ENCODE measurements at regions not wholly inside any gene's neighbourhood (a gene's known extent, or its start where the extent isn't known, plus 50 kb on each side); places are given as distances from the start of the nearest gene placed in this dataset.

DNA sequence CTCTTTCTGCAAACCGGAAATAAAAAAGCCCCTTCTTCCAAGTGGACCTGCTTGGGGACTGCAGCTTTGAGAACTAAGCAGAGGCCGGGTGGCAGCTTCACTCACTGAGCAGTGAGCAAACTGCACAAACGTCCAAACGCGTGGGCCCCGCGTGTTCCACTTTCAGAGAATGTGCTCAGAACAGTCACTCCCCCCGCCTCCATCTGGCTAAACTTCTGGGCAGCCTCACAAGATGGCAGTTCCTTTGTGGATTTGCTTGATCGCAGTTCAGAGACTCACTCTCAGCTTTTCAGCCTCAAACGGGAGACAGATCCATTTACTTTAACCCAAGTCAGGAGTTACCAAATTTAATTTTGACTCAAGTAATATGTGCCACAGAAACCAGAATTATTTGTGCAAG lies 216.6 kb downstream of the TLE1 start (continued):
- TF ChIP-seq, protein P1, sequence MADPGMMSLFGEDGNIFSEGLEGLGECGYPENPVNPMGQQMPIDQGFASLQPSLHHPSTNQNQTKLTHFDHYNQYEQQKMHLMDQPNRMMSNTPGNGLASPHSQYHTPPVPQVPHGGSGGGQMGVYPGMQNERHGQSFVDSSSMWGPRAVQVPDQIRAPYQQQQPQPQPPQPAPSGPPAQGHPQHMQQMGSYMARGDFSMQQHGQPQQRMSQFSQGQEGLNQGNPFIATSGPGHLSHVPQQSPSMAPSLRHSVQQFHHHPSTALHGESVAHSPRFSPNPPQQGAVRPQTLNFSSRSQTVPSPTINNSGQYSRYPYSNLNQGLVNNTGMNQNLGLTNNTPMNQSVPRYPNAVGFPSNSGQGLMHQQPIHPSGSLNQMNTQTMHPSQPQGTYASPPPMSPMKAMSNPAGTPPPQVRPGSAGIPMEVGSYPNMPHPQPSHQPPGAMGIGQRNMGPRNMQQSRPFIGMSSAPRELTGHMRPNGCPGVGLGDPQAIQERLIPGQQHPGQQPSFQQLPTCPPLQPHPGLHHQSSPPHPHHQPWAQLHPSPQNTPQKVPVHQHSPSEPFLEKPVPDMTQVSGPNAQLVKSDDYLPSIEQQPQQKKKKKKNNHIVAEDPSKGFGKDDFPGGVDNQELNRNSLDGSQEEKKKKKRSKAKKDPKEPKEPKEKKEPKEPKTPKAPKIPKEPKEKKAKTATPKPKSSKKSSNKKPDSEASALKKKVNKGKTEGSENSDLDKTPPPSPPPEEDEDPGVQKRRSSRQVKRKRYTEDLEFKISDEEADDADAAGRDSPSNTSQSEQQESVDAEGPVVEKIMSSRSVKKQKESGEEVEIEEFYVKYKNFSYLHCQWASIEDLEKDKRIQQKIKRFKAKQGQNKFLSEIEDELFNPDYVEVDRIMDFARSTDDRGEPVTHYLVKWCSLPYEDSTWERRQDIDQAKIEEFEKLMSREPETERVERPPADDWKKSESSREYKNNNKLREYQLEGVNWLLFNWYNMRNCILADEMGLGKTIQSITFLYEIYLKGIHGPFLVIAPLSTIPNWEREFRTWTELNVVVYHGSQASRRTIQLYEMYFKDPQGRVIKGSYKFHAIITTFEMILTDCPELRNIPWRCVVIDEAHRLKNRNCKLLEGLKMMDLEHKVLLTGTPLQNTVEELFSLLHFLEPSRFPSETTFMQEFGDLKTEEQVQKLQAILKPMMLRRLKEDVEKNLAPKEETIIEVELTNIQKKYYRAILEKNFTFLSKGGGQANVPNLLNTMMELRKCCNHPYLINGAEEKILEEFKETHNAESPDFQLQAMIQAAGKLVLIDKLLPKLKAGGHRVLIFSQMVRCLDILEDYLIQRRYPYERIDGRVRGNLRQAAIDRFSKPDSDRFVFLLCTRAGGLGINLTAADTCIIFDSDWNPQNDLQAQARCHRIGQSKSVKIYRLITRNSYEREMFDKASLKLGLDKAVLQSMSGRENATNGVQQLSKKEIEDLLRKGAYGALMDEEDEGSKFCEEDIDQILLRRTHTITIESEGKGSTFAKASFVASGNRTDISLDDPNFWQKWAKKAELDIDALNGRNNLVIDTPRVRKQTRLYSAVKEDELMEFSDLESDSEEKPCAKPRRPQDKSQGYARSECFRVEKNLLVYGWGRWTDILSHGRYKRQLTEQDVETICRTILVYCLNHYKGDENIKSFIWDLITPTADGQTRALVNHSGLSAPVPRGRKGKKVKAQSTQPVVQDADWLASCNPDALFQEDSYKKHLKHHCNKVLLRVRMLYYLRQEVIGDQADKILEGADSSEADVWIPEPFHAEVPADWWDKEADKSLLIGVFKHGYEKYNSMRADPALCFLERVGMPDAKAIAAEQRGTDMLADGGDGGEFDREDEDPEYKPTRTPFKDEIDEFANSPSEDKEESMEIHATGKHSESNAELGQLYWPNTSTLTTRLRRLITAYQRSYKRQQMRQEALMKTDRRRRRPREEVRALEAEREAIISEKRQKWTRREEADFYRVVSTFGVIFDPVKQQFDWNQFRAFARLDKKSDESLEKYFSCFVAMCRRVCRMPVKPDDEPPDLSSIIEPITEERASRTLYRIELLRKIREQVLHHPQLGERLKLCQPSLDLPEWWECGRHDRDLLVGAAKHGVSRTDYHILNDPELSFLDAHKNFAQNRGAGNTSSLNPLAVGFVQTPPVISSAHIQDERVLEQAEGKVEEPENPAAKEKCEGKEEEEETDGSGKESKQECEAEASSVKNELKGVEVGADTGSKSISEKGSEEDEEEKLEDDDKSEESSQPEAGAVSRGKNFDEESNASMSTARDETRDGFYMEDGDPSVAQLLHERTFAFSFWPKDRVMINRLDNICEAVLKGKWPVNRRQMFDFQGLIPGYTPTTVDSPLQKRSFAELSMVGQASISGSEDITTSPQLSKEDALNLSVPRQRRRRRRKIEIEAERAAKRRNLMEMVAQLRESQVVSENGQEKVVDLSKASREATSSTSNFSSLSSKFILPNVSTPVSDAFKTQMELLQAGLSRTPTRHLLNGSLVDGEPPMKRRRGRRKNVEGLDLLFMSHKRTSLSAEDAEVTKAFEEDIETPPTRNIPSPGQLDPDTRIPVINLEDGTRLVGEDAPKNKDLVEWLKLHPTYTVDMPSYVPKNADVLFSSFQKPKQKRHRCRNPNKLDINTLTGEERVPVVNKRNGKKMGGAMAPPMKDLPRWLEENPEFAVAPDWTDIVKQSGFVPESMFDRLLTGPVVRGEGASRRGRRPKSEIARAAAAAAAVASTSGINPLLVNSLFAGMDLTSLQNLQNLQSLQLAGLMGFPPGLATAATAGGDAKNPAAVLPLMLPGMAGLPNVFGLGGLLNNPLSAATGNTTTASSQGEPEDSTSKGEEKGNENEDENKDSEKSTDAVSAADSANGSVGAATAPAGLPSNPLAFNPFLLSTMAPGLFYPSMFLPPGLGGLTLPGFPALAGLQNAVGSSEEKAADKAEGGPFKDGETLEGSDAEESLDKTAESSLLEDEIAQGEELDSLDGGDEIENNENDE (IDR thresholded peaks at IDR 0.05; ENCODE audit: insufficient replicate concordance, low read length), result no peak
- TF ChIP-seq TAF7 (optimal IDR thresholded peaks at IDR 0.05; ENCODE audit: borderline replicate concordance, low read depth, low read length), result no peak
- TF ChIP-seq, protein P2, sequence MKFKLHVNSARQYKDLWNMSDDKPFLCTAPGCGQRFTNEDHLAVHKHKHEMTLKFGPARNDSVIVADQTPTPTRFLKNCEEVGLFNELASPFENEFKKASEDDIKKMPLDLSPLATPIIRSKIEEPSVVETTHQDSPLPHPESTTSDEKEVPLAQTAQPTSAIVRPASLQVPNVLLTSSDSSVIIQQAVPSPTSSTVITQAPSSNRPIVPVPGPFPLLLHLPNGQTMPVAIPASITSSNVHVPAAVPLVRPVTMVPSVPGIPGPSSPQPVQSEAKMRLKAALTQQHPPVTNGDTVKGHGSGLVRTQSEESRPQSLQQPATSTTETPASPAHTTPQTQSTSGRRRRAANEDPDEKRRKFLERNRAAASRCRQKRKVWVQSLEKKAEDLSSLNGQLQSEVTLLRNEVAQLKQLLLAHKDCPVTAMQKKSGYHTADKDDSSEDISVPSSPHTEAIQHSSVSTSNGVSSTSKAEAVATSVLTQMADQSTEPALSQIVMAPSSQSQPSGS (IDR thresholded peaks at IDR 0.05; ENCODE audit: low read length), result no peak
- TF ChIP-seq KDM1A (IDR thresholded peaks at IDR 0.05; ENCODE audit: borderline replicate concordance, low read length), result no peak
- no peak for TF ChIP-seq HDAC6 (IDR thresholded peaks at IDR 0.05; ENCODE audit: low read depth, low read length)
- no peak for TF ChIP-seq GABPA (IDR thresholded peaks at IDR 0.05; ENCODE audit: borderline replicate concordance, insufficient read depth, low read length)
- no peak for TF ChIP-seq SIN3A (conservative IDR thresholded peaks at IDR 0.05 in 1 of 2, IDR thresholded peaks at IDR 0.05 in 1 of 2; ENCODE audit: low read depth in 1 of 2, low read length in 2 of 2)
- TF ChIP-seq, protein P3, sequence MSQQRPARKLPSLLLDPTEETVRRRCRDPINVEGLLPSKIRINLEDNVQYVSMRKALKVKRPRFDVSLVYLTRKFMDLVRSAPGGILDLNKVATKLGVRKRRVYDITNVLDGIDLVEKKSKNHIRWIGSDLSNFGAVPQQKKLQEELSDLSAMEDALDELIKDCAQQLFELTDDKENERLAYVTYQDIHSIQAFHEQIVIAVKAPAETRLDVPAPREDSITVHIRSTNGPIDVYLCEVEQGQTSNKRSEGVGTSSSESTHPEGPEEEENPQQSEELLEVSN (IDR thresholded peaks at IDR 0.05), result no peak
- TF ChIP-seq CHD1 (IDR thresholded peaks at IDR 0.05; ENCODE audit: low read depth, low read length), result no peak
